Loucy (cell line): ENCODE measurements at regions not wholly inside any gene's neighbourhood (a gene's known extent, or its start where the extent isn't known, plus 50 kb on each side); places are given as distances from the start of the nearest gene placed in this dataset.

ENCODE experiments used
- CTCF ChIP-seq: fragments of 200-600 bp; sonication (generic); conservative IDR thresholded peaks from 2 replicates; pipeline ENCODE4 v1.5.1; 2014; ENCODE audit warnings: mild to moderate bottlenecking, antibody characterized with exemption, low read length
- EZH2phosphoT487 ChIP-seq: fragments of 200-600 bp; IDR thresholded peaks from 2 replicates; pipeline ENCODE4 v1.6.1; 2018; ENCODE audit warnings: antibody characterized with exemption, mild to moderate bottlenecking, moderate library complexity, borderline replicate concordance

DNA sequence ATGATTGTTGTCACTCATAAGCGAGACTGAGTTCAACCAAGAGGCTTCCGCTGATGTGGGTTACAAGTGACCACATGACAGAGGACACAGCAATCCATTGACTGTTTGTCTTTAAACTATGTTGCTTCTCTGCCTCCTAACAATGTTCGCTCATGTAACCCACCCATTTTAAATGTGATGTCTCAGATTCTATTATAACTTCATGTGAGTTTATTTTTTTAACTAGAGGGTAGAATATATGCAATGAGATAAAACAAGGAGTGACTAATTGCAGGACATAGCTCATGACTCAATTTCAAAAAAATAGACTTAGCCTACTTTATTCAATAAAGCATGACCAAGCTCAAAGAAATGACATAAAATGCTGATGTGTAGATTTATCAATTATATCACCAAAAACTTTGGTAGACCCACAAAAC lies 119.2 kb upstream of the SASH1 start:
- no peak for TF ChIP-seq CTCF
- TF ChIP-seq EZH2phosphoT487 = no peak
